ENCODE measurements at regions not wholly inside any gene's neighbourhood (a gene's known extent, or its start where the extent isn't known, plus 50 kb on each side); places are given as distances from the start of the nearest gene placed in this dataset.
"Not testable (repeated sequence)": the region's sequence is repeated elsewhere in the genome, so short reads cannot be mapped to it uniquely, and the experiment has no call there.

DNA sequence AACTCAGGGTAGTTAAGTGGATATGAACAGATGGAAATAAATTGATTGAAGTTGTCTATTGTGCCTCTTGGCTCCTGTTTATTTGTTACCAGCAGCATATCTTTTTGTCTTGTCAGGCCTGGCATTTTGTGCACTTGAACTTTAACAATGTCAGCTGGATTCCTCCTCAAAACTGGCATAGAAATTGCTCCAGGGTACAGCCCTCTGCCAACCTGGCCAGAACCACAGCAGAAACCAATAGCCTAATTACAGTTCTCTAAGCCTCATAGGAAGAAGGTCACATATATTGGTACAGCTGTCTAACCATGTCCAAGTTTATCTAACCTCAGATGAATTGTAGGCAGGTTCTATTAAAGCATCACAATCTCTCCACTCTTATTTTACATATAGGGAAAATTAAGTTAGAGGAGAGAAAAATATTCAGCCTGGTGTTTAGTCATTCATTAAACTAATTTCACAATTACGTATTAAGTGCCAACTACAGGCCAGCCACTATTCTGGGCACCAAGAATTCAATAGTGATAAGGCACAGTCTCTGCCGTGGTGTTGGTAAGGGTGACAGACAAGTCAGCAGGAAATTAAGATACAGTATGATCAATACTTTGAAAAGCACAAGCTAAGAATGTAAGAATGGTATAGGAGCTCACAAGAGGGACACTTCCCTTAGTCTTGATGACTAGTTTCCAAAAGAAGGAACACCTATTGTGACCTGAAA is 452.9 kb upstream of the NECTIN3 start:
- no peak overlapping the region for H3K4me3 ChIP-seq (ENCODE audit: control insufficient read depth, low read depth, low read length)
- no peak for DNase-seq (ENCODE audit: low read depth)
- TF ChIP-seq, protein P1, sequence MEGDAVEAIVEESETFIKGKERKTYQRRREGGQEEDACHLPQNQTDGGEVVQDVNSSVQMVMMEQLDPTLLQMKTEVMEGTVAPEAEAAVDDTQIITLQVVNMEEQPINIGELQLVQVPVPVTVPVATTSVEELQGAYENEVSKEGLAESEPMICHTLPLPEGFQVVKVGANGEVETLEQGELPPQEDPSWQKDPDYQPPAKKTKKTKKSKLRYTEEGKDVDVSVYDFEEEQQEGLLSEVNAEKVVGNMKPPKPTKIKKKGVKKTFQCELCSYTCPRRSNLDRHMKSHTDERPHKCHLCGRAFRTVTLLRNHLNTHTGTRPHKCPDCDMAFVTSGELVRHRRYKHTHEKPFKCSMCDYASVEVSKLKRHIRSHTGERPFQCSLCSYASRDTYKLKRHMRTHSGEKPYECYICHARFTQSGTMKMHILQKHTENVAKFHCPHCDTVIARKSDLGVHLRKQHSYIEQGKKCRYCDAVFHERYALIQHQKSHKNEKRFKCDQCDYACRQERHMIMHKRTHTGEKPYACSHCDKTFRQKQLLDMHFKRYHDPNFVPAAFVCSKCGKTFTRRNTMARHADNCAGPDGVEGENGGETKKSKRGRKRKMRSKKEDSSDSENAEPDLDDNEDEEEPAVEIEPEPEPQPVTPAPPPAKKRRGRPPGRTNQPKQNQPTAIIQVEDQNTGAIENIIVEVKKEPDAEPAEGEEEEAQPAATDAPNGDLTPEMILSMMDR (IDR thresholded peaks at IDR 0.05; ENCODE audit: control insufficient read depth, insufficient read depth, low read depth, low read length, missing control alignments), result no peak

DNA sequence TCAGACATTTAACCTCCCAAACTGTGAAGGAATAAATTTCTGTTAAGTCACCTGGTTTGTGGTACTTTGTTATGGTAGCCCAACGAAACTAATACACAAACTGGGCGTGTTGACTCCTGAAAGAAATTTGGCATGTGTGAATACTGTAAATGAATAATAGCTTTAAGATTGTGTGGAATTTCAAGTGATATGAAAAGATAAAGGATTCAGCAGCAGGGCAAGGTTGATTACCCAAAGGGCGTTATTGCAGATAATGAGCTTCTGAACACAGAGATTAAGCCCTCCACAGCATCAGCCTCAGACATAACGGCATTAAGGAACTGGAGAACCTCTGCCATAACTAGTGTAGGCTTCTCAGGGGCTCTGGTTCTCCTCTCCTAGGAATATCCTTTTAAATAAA is 451.5 kb upstream of the NECTIN3 start:
- no peak for DNase-seq (ENCODE audit: low read depth)
- H3K4me3 ChIP-seq (ENCODE audit: control insufficient read depth, low read depth, low read length), result no peak overlapping the region
- TF ChIP-seq, protein P1 (IDR thresholded peaks at IDR 0.05; ENCODE audit: control insufficient read depth, insufficient read depth, low read depth, low read length, missing control alignments), result no peak

DNA sequence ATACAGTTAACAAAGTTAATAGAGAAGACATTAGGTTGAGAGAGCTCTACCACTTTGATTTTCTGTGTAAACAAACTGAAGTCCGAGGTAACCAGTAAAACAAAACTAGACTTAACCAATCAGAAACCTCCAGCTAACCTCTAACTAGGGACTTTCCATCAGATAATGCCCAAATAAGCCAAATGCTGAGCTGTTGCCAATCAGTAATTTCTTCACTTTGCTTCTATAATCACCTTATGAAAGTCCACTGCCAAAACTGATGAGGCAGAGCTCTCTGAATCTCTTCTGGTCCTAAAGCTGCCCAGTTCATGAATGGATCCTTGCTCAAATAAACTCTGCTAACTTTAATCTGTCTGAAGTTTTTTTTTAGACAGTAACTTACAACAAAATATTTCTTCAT is 448.0 kb upstream of the NECTIN3 start:
- no peak overlapping the region for H3K4me3 ChIP-seq (ENCODE audit: control insufficient read depth, low read depth, low read length)
- TF ChIP-seq, protein P1 (IDR thresholded peaks at IDR 0.05; ENCODE audit: control insufficient read depth, insufficient read depth, low read depth, low read length, missing control alignments), result no peak
- no peak for DNase-seq (ENCODE audit: low read depth)

DNA sequence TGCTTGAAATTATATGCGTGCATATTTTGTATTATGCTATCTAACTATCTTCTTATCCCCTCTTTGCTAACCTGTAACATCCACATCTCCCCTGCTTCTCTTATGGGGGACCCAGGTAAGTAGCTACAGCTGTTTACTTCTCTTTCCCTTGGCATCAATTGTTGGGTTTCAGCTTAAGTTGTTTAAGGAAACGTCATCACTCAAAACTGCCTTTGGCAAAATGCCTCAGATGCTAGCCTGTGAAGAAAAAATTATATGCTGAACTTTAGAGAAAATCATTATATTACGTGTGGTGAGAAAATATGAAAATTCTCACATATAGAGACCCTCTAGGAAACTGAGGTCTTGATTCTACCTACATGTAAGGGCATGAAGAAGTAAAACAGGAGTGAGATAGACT is 447.0 kb upstream of the NECTIN3 start:
- no peak overlapping the region for H3K4me3 ChIP-seq (ENCODE audit: control insufficient read depth, low read depth, low read length)
- DNase-seq (ENCODE audit: low read depth), result no peak
- TF ChIP-seq, protein P1 (IDR thresholded peaks at IDR 0.05; ENCODE audit: control insufficient read depth, insufficient read depth, low read depth, low read length, missing control alignments), result no peak

DNA sequence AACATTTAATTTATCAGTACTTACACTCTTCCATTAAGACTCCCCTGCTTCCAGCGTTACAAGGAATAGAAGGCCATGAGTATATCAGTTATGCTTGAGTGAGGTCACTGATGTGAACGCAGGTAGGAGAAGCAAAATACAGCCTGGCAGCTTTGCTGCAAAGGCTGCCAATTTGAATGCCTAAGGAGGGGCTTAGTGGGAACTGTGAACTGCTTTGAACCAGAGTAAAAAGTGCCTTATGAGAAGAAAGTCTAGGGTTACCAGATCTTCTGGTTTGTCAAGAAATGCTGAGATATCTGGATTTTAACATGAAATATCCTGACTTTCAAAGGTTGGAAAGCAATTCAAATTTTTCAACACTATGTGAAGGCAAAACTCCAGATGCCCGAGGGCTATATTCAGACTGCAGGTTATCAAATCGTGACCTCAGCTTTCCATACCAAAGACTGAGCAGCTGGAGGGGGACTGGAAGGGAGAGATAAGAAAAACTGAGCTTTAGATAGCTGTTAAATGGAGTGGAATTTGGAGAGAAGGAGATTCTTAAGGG is 446.3 kb upstream of the NECTIN3 start:
- DNase-seq (ENCODE audit: low read depth), result no peak
- H3K4me3 ChIP-seq (ENCODE audit: control insufficient read depth, low read depth, low read length), result no peak overlapping the region
- TF ChIP-seq, protein P1 (IDR thresholded peaks at IDR 0.05; ENCODE audit: control insufficient read depth, insufficient read depth, low read depth, low read length, missing control alignments), result no peak

DNA sequence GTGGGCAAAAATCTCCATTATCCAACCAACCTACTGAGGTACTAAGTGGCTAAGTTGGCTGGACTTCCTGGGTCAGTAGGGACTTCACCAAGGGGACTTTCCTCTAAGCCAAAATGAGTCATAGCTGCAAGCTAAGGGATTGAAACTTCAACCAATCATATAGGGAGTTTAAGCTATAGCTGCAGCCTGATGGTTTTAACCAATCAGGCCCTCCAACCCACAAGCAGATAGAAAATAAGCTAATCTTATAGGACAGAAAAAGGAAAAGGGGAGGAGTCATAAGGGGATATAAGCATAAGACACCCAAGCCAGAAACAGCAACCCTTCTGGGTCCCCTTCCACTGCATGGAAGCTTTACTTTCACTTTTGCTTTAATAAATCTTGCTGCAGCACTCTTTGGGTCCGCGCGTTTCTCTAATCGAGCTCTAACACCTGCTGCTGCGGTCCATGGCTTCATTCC is 444.9 kb upstream of the NECTIN3 start:
- H3K4me3 ChIP-seq (ENCODE audit: control insufficient read depth, low read depth, low read length); DNase-seq (ENCODE audit: low read depth): not testable (repeated sequence)

DNA sequence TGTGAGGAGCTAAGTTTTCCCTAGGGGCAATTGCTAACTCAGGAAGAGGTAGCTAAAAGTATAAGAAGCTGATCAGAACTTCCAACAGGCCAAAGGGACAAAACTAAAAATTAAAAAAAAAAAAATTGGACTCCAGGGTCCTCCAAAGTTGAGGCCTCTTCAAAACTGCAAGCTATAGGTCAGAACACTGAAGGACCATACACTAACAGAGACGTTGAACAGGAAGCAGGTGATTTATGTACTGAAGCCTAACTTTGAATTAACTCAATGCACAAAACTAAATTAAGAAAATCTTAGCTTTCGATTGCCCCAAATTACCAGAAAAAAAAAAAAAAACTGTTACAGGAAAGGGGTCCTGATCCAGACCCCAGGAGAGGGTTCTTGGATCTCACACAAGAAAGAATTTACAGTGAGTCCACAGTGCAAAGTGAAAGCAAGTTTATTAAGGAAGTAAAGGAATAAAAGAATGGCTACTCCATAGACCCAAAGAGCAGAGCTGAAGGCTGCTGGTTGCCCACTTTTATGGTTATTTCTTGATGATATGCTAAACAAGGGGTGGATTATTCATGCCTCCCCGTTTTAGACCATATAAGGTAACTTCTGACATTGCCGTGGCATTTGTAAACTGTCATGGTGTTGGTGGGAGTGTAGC is 442.8 kb upstream of the NECTIN3 start:
- H3K4me3 ChIP-seq (ENCODE audit: control insufficient read depth, low read depth, low read length), result no peak overlapping the region
- TF ChIP-seq, protein P1 (IDR thresholded peaks at IDR 0.05; ENCODE audit: control insufficient read depth, insufficient read depth, low read depth, low read length, missing control alignments), result no peak

More for the DNA sequence above, 442.8 kb upstream of the NECTIN3 start:
- no peak for DNase-seq (ENCODE audit: low read depth)
